CD14-positive monocyte (primary cell): ENCODE measurements at regions not wholly inside any gene's neighbourhood (a gene's known extent, or its start where the extent isn't known, plus 50 kb on each side); places are given as distances from the start of the nearest gene placed in this dataset.
A peak's percentile ranks its signal among the peaks of the same experiment; 100 is the strongest.

Source experiments
- DNase-seq, 3 donors: peaks; one replicate each; pipeline ENCODE4 v3.0.0-alpha.2; 2011 to 2022
- H2AFZ ChIP-seq: 2 replicates; pipeline ENCODE4 v1.6.0; 2012; ENCODE audit warnings: mild to moderate bottlenecking, low read depth, low read length, inconsistent platforms; ENCODE audit not compliant: insufficient read depth, poor library complexity, severe bottlenecking
- H3K27ac ChIP-seq, 2 donors: 1 replicate in 1 of 2; 2 replicates in 1 of 2; pipeline ENCODE4 v1.5.1; 2012 to 2013; ENCODE audit warnings: low read length in 2 of 2, control low read depth in 1 of 2, inconsistent platforms in 1 of 2, low read depth in 1 of 2, mild to moderate bottlenecking in 1 of 2
- H3K27me3 ChIP-seq, 2 donors: one replicate each; pipeline versions ENCODE4 v1.6.0 to v1.6.1; 2011 to 2013; ENCODE audit warnings: low read length in 2 of 2; ENCODE audit not compliant: control insufficient read depth in 2 of 2, insufficient read depth in 2 of 2
- H3K36me3 ChIP-seq, 2 donors: replicated peaks in 1 of 2; 1 replicate in 1 of 2; 2 replicates in 1 of 2; pipeline versions ENCODE4 v1.5.1 to v1.6.1; 2012 to 2013; ENCODE audit warnings: low read length in 2 of 2, control low read depth in 1 of 2, inconsistent platforms in 1 of 2, mild to moderate bottlenecking in 1 of 2; ENCODE audit not compliant: insufficient read depth in 2 of 2, control insufficient read depth in 1 of 2
- H3K4me1 ChIP-seq, 2 donors: 1 replicate in 1 of 2; 2 replicates in 1 of 2; pipeline versions ENCODE4 v1.5.1 to v1.6.1; 2012 to 2013; ENCODE audit warnings: low read length in 2 of 2, control low read depth in 1 of 2, inconsistent platforms in 1 of 2, mild to moderate bottlenecking in 1 of 2, moderate library complexity in 1 of 2; ENCODE audit not compliant: insufficient read depth in 2 of 2, control insufficient read depth in 1 of 2
- H3K4me2 ChIP-seq: replicated peaks from 2 replicates; pipeline ENCODE3; 2012; ENCODE audit warnings: low read length, moderate library complexity, mild to moderate bottlenecking; ENCODE audit not compliant: poor library complexity, severe bottlenecking; ENCODE audit errors: extremely low read depth
- H3K4me3 ChIP-seq, 3 experiments: fragments of 200-600 bp in 1 of 3; sonication (generic) in 1 of 3; replicated peaks in 1 of 3; 1 replicate in 2 of 3; 2 replicates in 1 of 3; pipeline ENCODE4 v1.5.1; 2011 to 2013; ENCODE audit warnings: low read length in 3 of 3, mild to moderate bottlenecking in 3 of 3, control low read depth in 2 of 3, low read depth in 2 of 3, inconsistent platforms in 1 of 3, moderate library complexity in 1 of 3
- H3K79me2 ChIP-seq: 2 replicates; pipeline ENCODE4 v1.6.0; 2012; ENCODE audit warnings: mild to moderate bottlenecking, control low read depth, inconsistent platforms, low read length, moderate library complexity; ENCODE audit not compliant: insufficient read depth
- H3K9ac ChIP-seq: 2 replicates; pipeline ENCODE4 v1.6.0; 2017; ENCODE audit warnings: low read length, mild to moderate bottlenecking; ENCODE audit not compliant: insufficient read depth, poor library complexity, severe bottlenecking
- H3K9me3 ChIP-seq, 2 donors: replicated peaks in 1 of 2; 1 replicate in 1 of 2; 2 replicates in 1 of 2; pipeline versions ENCODE4 v1.5.1 to v1.6.1; 2012 to 2013; ENCODE audit warnings: low read length in 2 of 2, control low read depth in 1 of 2; ENCODE audit not compliant: control insufficient read depth in 1 of 2, insufficient read depth in 1 of 2
- H4K20me1 ChIP-seq: 2 replicates; pipeline ENCODE4 v1.6.0; 2012; ENCODE audit warnings: mild to moderate bottlenecking, low read length, control low read depth, moderate library complexity; ENCODE audit not compliant: insufficient read depth
- H3K27ac Mint-ChIP-seq, 7 donors: one replicate each; pipeline ENCODE4 v1.8.0; 2020; ENCODE audit warnings: mild to moderate bottlenecking in 7 of 7, mixed read lengths in 7 of 7, moderate library complexity in 6 of 7, inconsistent platforms in 2 of 7
- H3K27me3 Mint-ChIP-seq, 3 donors: one replicate each; pipeline ENCODE4 v1.8.0; 2021 to 2022; ENCODE audit warnings: low read depth in 3 of 3, mild to moderate bottlenecking in 3 of 3, mixed read lengths in 3 of 3, moderate library complexity in 3 of 3, inconsistent platforms in 1 of 3
- H3K36me3 Mint-ChIP-seq, 2 donors: one replicate each; pipeline ENCODE4 v1.8.0; 2020; ENCODE audit warnings: mixed read lengths in 2 of 2, inconsistent platforms in 1 of 2, mild to moderate bottlenecking in 1 of 2
- H3K4me1 Mint-ChIP-seq: one replicate; pipeline ENCODE4 v1.8.0; 2020; ENCODE audit warnings: mild to moderate bottlenecking, mixed read lengths
- H3K4me3 Mint-ChIP-seq, 2 donors: one replicate each; pipeline ENCODE4 v1.8.0; 2020; ENCODE audit warnings: mild to moderate bottlenecking in 2 of 2, mixed read lengths in 2 of 2, moderate library complexity in 1 of 2
- H3K9me3 Mint-ChIP-seq, 7 donors: one replicate each; pipeline ENCODE4 v1.8.0; 2020 to 2022; ENCODE audit warnings: mixed read lengths in 7 of 7, mild to moderate bottlenecking in 6 of 7, moderate library complexity in 6 of 7, inconsistent platforms in 2 of 7
- WGBS: methylation state at CpG from one replicate; pipeline ENCODE4 v1.1.5; 2013; ENCODE audit warnings: missing lambda C conversion rate; ENCODE audit not compliant: insufficient coverage; 5-methylcytosine and 5-hydroxymethylcytosine counted together
- intact Hi-C, 2 donors: fragments of 100-400 bp; cut with micrococcal nuclease; formaldehyde crosslinking; loops; one replicate each; pipeline versions ENCODE4 v1.15.0 to v1.15.1; 2023
- TF ChIP-seq, protein P1 (sequence below): fragments of 200-600 bp; IDR thresholded peaks from one replicate; pipeline ENCODE4 v1.8.0; 2022; ENCODE audit warnings: antibody characterized with exemption, mild to moderate bottlenecking

DNA sequence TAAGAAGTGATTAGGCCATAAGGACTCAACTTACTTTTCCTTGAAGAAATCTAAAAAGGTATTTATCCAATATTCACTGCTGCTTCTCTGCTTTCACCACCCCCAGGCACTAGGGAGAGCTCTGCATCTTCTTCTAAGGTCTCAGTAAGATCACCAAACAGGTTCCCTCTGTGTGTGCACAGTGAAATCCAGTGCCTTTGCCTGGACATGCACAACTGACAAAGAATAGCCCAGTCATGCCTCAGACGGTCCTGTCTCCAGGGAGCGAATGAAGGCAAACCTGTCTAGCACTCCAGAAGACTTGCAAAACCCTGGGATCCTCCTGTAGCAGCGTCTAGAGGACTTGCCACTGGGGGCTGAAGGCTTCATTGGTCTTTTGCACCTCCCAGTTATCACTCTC is 344.5 kb upstream of the LRATD1 start:
- Mint-ChIP-seq H3K36me3 (no peaks in the 10 kb centered on the region), H3K9me3 (peaks cover 0 to 10% (median 5%) of the 10 kb centered on the region in 7 donors), H3K4me3 (no peak overlapping the region), H3K4me1 (no peaks in the 10 kb centered on the region), H3K27ac (peak overlapping the region in 1 of 7 donors; percentile 38), H3K27me3 (no peaks in the 10 kb centered on the region)
- no peaks in the 10 kb centered on the region for H3K36me3 ChIP-seq
- TF ChIP-seq, protein P1, sequence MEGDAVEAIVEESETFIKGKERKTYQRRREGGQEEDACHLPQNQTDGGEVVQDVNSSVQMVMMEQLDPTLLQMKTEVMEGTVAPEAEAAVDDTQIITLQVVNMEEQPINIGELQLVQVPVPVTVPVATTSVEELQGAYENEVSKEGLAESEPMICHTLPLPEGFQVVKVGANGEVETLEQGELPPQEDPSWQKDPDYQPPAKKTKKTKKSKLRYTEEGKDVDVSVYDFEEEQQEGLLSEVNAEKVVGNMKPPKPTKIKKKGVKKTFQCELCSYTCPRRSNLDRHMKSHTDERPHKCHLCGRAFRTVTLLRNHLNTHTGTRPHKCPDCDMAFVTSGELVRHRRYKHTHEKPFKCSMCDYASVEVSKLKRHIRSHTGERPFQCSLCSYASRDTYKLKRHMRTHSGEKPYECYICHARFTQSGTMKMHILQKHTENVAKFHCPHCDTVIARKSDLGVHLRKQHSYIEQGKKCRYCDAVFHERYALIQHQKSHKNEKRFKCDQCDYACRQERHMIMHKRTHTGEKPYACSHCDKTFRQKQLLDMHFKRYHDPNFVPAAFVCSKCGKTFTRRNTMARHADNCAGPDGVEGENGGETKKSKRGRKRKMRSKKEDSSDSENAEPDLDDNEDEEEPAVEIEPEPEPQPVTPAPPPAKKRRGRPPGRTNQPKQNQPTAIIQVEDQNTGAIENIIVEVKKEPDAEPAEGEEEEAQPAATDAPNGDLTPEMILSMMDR = no peak
- no peak overlapping the region for H3K27ac ChIP-seq
- H3K4me1 ChIP-seq = no peaks in the 10 kb centered on the region
- H3K79me2 ChIP-seq = no peaks in the 10 kb centered on the region
- no peak overlapping the region for H3K4me2 ChIP-seq
- 76% methylated on average over 3 of the region's 3 CpGs for WGBS
- no peak overlapping the region for H3K9ac ChIP-seq
- H2AFZ ChIP-seq = no peak overlapping the region
- no peaks in the 10 kb centered on the region for H4K20me1 ChIP-seq
- DNase-seq = no peak
- no peaks in the 10 kb centered on the region for H3K27me3 ChIP-seq
- no peak overlapping the region for H3K4me3 ChIP-seq
- peaks cover 10 to 14% of the 10 kb centered on the region in 2 donors for H3K9me3 ChIP-seq
- intact Hi-C loops = no loop called here

DNA sequence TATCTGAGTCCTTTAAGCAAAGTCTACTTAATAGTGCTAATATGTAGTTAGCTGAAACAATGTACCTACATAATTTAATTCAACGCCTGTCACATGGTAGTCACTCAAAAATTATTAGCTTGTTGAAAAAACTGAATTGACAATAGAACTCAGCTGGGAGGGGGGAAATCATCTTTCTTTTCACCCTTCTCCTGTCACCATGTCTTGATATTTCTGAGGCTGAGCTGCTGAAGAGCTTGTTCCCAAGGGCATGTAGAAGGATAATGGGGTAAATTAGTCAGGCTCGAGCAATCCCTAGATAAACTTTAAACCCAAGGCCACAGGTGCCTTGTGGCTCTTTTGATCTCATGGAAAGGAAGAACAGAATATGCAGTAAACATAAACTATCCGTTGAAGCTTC is 339.6 kb upstream of the LRATD1 start:
- Histone ChIP-seq H3K27ac (no peak overlapping the region), H3K4me2 (no peak overlapping the region), H4K20me1 (no peaks in the 10 kb centered on the region), H3K79me2 (no peaks in the 10 kb centered on the region), H3K4me1 (no peaks in the 10 kb centered on the region), H3K36me3 (no peaks in the 10 kb centered on the region), H3K27me3 (no peaks in the 10 kb centered on the region), H3K9ac (no peak overlapping the region), H2AFZ (no peak overlapping the region), H3K9me3 (peaks cover 5 to 9% of the 10 kb centered on the region in 2 donors), H3K4me3 (no peak overlapping the region)
- Mint-ChIP-seq H3K9me3 (peaks cover 0 to 3% (median 2%) of the 10 kb centered on the region in 7 donors), H3K4me3 (no peak overlapping the region), H3K27me3 (no peaks in the 10 kb centered on the region), H3K4me1 (no peaks in the 10 kb centered on the region), H3K36me3 (no peaks in the 10 kb centered on the region), H3K27ac (no peak overlapping the region)
- intact Hi-C loops = no loop called here
- no peak for DNase-seq
- TF ChIP-seq, protein P1 = no peak
- 63% methylated on average over 1 of the region's 3 CpGs for WGBS
